Endothelial cell of umbilical vein (primary cell): ENCODE measurements at regions not wholly inside any gene's neighbourhood (a gene's known extent, or its start where the extent isn't known, plus 50 kb on each side); places are given as distances from the start of the nearest gene placed in this dataset.

Experiments
- CTCF ChIP-seq, 2 donors: IDR thresholded peaks; 1 replicate in 1 of 2; 2 replicates in 1 of 2; pipeline ENCODE4 v1.5.1; 2011; ENCODE audit warnings: low read length in 2 of 2, mild to moderate bottlenecking in 2 of 2, moderate library complexity in 2 of 2, control low read depth in 1 of 2, inconsistent platforms in 1 of 2, low read depth in 1 of 2; ENCODE audit not compliant: insufficient read depth in 1 of 2; ENCODE audit errors: extremely low read depth in 1 of 2
- EZH2 ChIP-seq: IDR thresholded peaks from 2 replicates; pipeline ENCODE4 v1.6.1; 2012; ENCODE audit warnings: borderline replicate concordance, low read depth, mild to moderate bottlenecking, moderate library complexity, low read length, inconsistent platforms; ENCODE audit not compliant: severe bottlenecking

- TF ChIP-seq EZH2, result no peak
- no peak for TF ChIP-seq CTCF (IDR thresholded peaks at IDR 0.05; ENCODE audit: extremely low read depth in 1 of 2, insufficient read depth in 1 of 2, low read depth in 1 of 2, low read length in 2 of 2)
These were observed 1026.7 kb downstream of the TBC1D22A start for GRCh38 chr22:47789171-47789570.
